OCI-LY1 (cell line): ENCODE measurements at regions not wholly inside any gene's neighbourhood (a gene's known extent, or its start where the extent isn't known, plus 50 kb on each side); places are given as distances from the start of the nearest gene placed in this dataset.
A peak's percentile ranks its signal among the peaks of the same experiment; 100 is the strongest.
"Not testable (repeated sequence)": the region's sequence is repeated elsewhere in the genome, so short reads cannot be mapped to it uniquely, and the experiment has no call there.

Source experiments
- H2AFZ ChIP-seq: fragments of 200-600 bp; sonication (generic), shearing (Covaris generic); 2 replicates; pipeline ENCODE4 v1.6.0; 2014; ENCODE audit warnings: antibody characterized with exemption, mild to moderate bottlenecking, low read length
- H3F3A ChIP-seq: fragments of 200-600 bp; sonication (generic), shearing (Covaris generic); 2 replicates; pipeline ENCODE4 v1.6.0; 2014; ENCODE audit warnings: mild to moderate bottlenecking, antibody characterized with exemption, low read length, moderate library complexity; ENCODE audit not compliant: insufficient read depth
- H3K27ac ChIP-seq: fragments of 200-600 bp; sonication (generic); 2 replicates; pipeline ENCODE4 v1.5.1; 2014; ENCODE audit warnings: low read length, mixed run types, mild to moderate bottlenecking, low read depth; ENCODE audit not compliant: poor library complexity, severe bottlenecking
- H3K27me3 ChIP-seq: fragments of 200-600 bp; sonication (generic); 2 replicates; pipeline ENCODE4 v1.6.0; 2014; ENCODE audit warnings: antibody characterized with exemption, mild to moderate bottlenecking, low read length, moderate library complexity; ENCODE audit not compliant: insufficient read depth
- H3K36me3 ChIP-seq: fragments of 200-600 bp; sonication (generic); 2 replicates; pipeline ENCODE4 v1.6.1; 2014; ENCODE audit warnings: mild to moderate bottlenecking, antibody characterized with exemption, low read length, moderate library complexity, mixed read lengths; ENCODE audit not compliant: insufficient read depth
- H3K4me1 ChIP-seq: fragments of 200-600 bp; sonication (generic); 2 replicates; pipeline ENCODE4 v1.5.1; 2014; ENCODE audit warnings: mild to moderate bottlenecking, low read length, moderate library complexity; ENCODE audit not compliant: insufficient read depth, severe bottlenecking
- H3K4me2 ChIP-seq: fragments of 200-600 bp; sonication (generic), shearing (Covaris generic); 2 replicates; pipeline ENCODE4 v1.6.1; 2014; ENCODE audit warnings: low read length
- H3K4me3 ChIP-seq: fragments of 200-600 bp; sonication (generic); 2 replicates; pipeline ENCODE4 v1.5.1; 2014; ENCODE audit warnings: low read length, low read depth, mild to moderate bottlenecking, mixed read lengths; ENCODE audit not compliant: poor library complexity, severe bottlenecking
- H3K79me2 ChIP-seq: fragments of 200-600 bp; shearing (Covaris generic); 2 replicates; pipeline ENCODE4 v1.6.1; 2016; ENCODE audit warnings: mixed run types, low read length, mixed read lengths; ENCODE audit not compliant: insufficient read depth
- H3K9ac ChIP-seq: fragments of 200-600 bp; sonication (generic), shearing (Covaris generic); 2 replicates; pipeline ENCODE4 v1.6.1; 2014; ENCODE audit warnings: mild to moderate bottlenecking, low read length, mixed read lengths
- H3K9me2 ChIP-seq: fragments of 200-600 bp; sonication (generic), shearing (Covaris generic); 2 replicates; pipeline ENCODE4 v1.6.1; 2014; ENCODE audit warnings: low read depth, mild to moderate bottlenecking, low read length, mixed read lengths
- H3K9me3 ChIP-seq: fragments of 200-600 bp; shearing (Covaris generic); 2 replicates; pipeline ENCODE4 v1.6.1; 2014; ENCODE audit warnings: low read length, mixed read lengths
- H4K20me1 ChIP-seq: fragments of 200-600 bp; sonication (generic), shearing (Covaris generic); 2 replicates; pipeline ENCODE4 v1.6.0; 2016; ENCODE audit warnings: mild to moderate bottlenecking, low read length; ENCODE audit not compliant: insufficient read depth
- CTCF ChIP-seq: fragments of 200-600 bp; sonication (generic), shearing (Covaris generic); IDR thresholded peaks from 2 replicates; pipeline ENCODE4 v1.5.1; 2017; ENCODE audit warnings: mild to moderate bottlenecking, antibody characterized with exemption, low read length, moderate library complexity, mixed read lengths
- EZH2 ChIP-seq: fragments of 200-600 bp; sonication (generic), shearing (Covaris generic); IDR thresholded peaks from 2 replicates; pipeline ENCODE4 v1.8.0; 2017; ENCODE audit warnings: borderline replicate concordance, mixed run types, mild to moderate bottlenecking, antibody characterized with exemption, low read length, moderate library complexity, mixed read lengths

GRCh38 chr17:27180322-27180721 lies 113.6 kb upstream of the WSB1 start:
- Histone ChIP-seq H3F3A (no peaks in the 10 kb centered on the region), H3K36me3 (no peaks in the 10 kb centered on the region), H3K27ac (no peak overlapping the region), H3K4me3 (no peak overlapping the region), H3K27me3 (no peaks in the 10 kb centered on the region), H3K9ac (no peak overlapping the region), H3K4me2 (no peak overlapping the region), H3K79me2 (no peaks in the 10 kb centered on the region), H4K20me1 (no peaks in the 10 kb centered on the region), H2AFZ (no peak overlapping the region), H3K9me2 (no peaks in the 10 kb centered on the region), H3K9me3 (peaks cover 12% of the 10 kb centered on the region), H3K4me1 (no peaks in the 10 kb centered on the region)
- TF ChIP-seq EZH2 (no peak), CTCF (no peak)

GRCh38 chr17:27181379-27181925 lies 112.5 kb upstream of the WSB1 start:
- peaks cover 12% of the 10 kb centered on the region for H3K9me3 ChIP-seq
- H3F3A ChIP-seq, H3K9ac ChIP-seq, H3K79me2 ChIP-seq, H3K27me3 ChIP-seq, H4K20me1 ChIP-seq, H2AFZ ChIP-seq, H3K9me2 ChIP-seq, H3K27ac ChIP-seq, H3K4me1 ChIP-seq, H3K4me2 ChIP-seq, H3K4me3 ChIP-seq, H3K36me3 ChIP-seq: not testable (repeated sequence)

GRCh38 chr17:27181935-27182334 lies 112.0 kb upstream of the WSB1 start:
- Histone ChIP-seq H3K4me2 (no peak overlapping the region), H3K4me1 (no peaks in the 10 kb centered on the region), H3K9ac (no peak overlapping the region), H3K27ac (no peak overlapping the region), H3K4me3 (no peak overlapping the region), H3K36me3 (no peaks in the 10 kb centered on the region), H3K79me2 (no peaks in the 10 kb centered on the region), H3K9me3 (peaks cover 12% of the 10 kb centered on the region), H3F3A (no peaks in the 10 kb centered on the region), H3K9me2 (no peaks in the 10 kb centered on the region), H3K27me3 (no peaks in the 10 kb centered on the region), H2AFZ (no peak overlapping the region), H4K20me1 (no peaks in the 10 kb centered on the region)
- TF ChIP-seq EZH2, result no peak
- TF ChIP-seq CTCF, result no peak

- H3K4me1 ChIP-seq, H3K4me3 ChIP-seq, H3K27me3 ChIP-seq, H2AFZ ChIP-seq, H3K9me3 ChIP-seq, H3F3A ChIP-seq, H4K20me1 ChIP-seq, H3K9ac ChIP-seq, H3K79me2 ChIP-seq, H3K9me2 ChIP-seq, H3K27ac ChIP-seq, H3K36me3 ChIP-seq, H3K4me2 ChIP-seq: not testable (repeated sequence)
- TF ChIP-seq CTCF, result peak; percentile 42
Measured at GRCh38 chr17:27197505-27197904, 96.4 kb upstream of the WSB1 start.
